ENCODE measurements at regions not wholly inside any gene's neighbourhood (a gene's known extent, or its start where the extent isn't known, plus 50 kb on each side); places are given as distances from the start of the nearest gene placed in this dataset.

DNA sequence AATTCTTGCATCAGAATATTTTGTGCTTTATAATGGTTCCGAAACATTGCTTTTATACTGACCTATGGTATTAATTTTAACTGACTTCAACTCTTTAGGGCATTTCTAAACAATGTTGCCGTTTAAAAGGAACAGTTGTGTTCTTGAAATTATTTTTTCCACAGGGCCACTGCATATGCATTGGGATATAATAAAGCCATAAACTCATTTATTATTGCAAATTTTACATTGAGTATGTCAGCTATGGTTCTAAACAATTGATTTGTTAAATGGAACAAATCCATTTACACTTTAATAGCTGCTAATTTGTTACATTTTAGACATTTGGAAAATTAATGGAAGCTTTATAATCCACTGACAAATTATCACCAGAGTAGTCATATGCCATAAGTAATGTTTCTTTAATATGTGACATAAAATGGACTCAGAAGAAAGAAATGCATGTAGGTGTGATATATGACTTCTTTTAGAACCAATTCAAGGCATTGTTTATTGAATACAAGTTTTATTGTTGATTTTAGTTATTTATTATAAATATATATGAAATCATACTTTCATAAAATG lies 553.3 kb downstream of the TLL1 start:
- no peak overlapping the region for H2BK15ac ChIP-seq (ENCODE audit: low read depth, low read length)
- WGBS, 2 experiments (ENCODE audit: extremely low coverage in 2 of 2, insufficient read length in 1 of 2), result no CpG with 5 or more reads among the region's 2 CpGs

More for the DNA sequence above, 553.3 kb downstream of the TLL1 start:
- ChIA-PET CTCF (interaction anchor here (0.6 kb wide), 1 partner anchor 1322 kb away, joined by 4 read pairs; no protein-coding TSS in a partner anchor), POLR2A (ENCODE audit: unreplicated experiment) (no interaction called here)
- Histone ChIP-seq H2AK9ac (replicated peaks; ENCODE audit: low read depth, low read length, poor library complexity) (no peak overlapping the region), H2BK5ac (ENCODE audit: low read depth, low read length, poor library complexity, severe bottlenecking) (no peak overlapping the region), H4K5ac (ENCODE audit: low read depth, low read length) (no peak overlapping the region), H3K79me1 (ENCODE audit: low read depth in 1 of 2, low read length in 2 of 2) (no peaks in the 10 kb centered on the region), H2AFZ (replicated peaks; ENCODE audit: low read length, poor library complexity) (no peak overlapping the region), H4K8ac (ENCODE audit: low read depth in 2 of 2, low read length in 2 of 2) (no peak overlapping the region), H2AK5ac (ENCODE audit: low read depth, low read length) (no peak overlapping the region), H3K9me3 (ENCODE audit: control insufficient read depth, insufficient read depth, low read length) (no peaks in the 10 kb centered on the region; the same call in 1 of the 2 replicates), H3K23ac (ENCODE audit: low read depth, low read length) (no peak overlapping the region), H3K4ac (ENCODE audit: low read depth, low read length) (no peak overlapping the region), H3K27me3 (ENCODE audit: control insufficient read depth, insufficient read depth, low read length) (no peaks in the 10 kb centered on the region), H3K14ac (replicated peaks; ENCODE audit: low read depth, low read length) (no peak overlapping the region), H3K9me1 (ENCODE audit: insufficient read depth, low read length) (no peaks in the 10 kb centered on the region), H3K4me3 (ENCODE audit: insufficient read depth, low read depth, low read length) (no peak overlapping the region), H3K18ac (ENCODE audit: low read depth, low read length) (no peak overlapping the region), H4K20me1 (ENCODE audit: insufficient read depth, low read length) (no peaks in the 10 kb centered on the region), H3K56ac (ENCODE audit: extremely low read depth, insufficient read depth, low read length) (no peak overlapping the region), H3K4me1 (ENCODE audit: control insufficient read depth, insufficient read depth, low read length) (no peaks in the 10 kb centered on the region), H3K36me3 (ENCODE audit: control insufficient read depth, insufficient read depth, low read length) (no peaks in the 10 kb centered on the region), H2BK20ac (ENCODE audit: low read depth, low read length) (no peak overlapping the region), H4K91ac (ENCODE audit: insufficient read depth, low read depth, low read length) (no peak overlapping the region), H3K9ac (ENCODE audit: low read depth, low read length) (no peak overlapping the region), H3K4me2 (ENCODE audit: low read depth, low read length) (no peak overlapping the region), H3K27ac (ENCODE audit: insufficient read depth, low read length) (no peak overlapping the region), H2BK120ac (ENCODE audit: low read depth, low read length) (no peak overlapping the region)
- DNase-seq (no peak), ATAC-seq (ENCODE audit: low read depth) (no peak)
- intact Hi-C loops (cut with micrococcal nuclease) (no loop called here), dilution Hi-C loops (cut with HindIII; ENCODE audit: low sequenced_read_pairs, unreplicated experiment) (no loop called here), in situ Hi-C loops (cut with MboI; ENCODE audit: low sequenced_read_pairs) (no loop called here)
- no TSS peak for BruUV-seq (replicated peaks)
- TF ChIP-seq MAFK (IDR thresholded peaks at IDR 0.05; ENCODE audit: low read depth, low read length) (no peak), CHD1 (IDR thresholded peaks at IDR 0.05; ENCODE audit: low read depth, low read length) (no peak), CEBPB (IDR thresholded peaks at IDR 0.05; ENCODE audit: low read depth, low read length) (no peak), ELK1 (IDR thresholded peaks at IDR 0.05; ENCODE audit: borderline replicate concordance, low read depth, low read length) (no peak), USF2 (IDR thresholded peaks at IDR 0.05; ENCODE audit: low read depth, low read length) (no peak), RFX5 (IDR thresholded peaks at IDR 0.05; ENCODE audit: low read depth, low read length) (no peak), BHLHE40 (IDR thresholded peaks at IDR 0.05; ENCODE audit: low read depth, low read length) (no peak), MAZ (IDR thresholded peaks at IDR 0.05; ENCODE audit: borderline replicate concordance, low read depth, low read length) (no peak), POLR2A (IDR thresholded peaks at IDR 0.05; ENCODE audit: low read depth, low read length) (no peak), NFE2L2 (IDR thresholded peaks at IDR 0.05; ENCODE audit: low read depth, low read length) (no peak), MXI1 (IDR thresholded peaks at IDR 0.05; ENCODE audit: borderline replicate concordance, low read depth, low read length) (no peak), RAD21 (IDR thresholded peaks at IDR 0.05; ENCODE audit: low read length) (no peak), SMC3 (IDR thresholded peaks at IDR 0.05; ENCODE audit: low read depth, low read length) (no peak), RCOR1 (IDR thresholded peaks at IDR 0.05; ENCODE audit: insufficient replicate concordance, low read length) (no peak), CTCF (conservative IDR thresholded peaks at IDR 0.05; ENCODE audit: low read depth, low read length) (no peak), FOS (IDR thresholded peaks at IDR 0.05; ENCODE audit: low read depth, low read length) (no peak)

All from IMR-90 (cell line).